Smooth muscle cell (in vitro differentiated cells): ENCODE measurements at regions not wholly inside any gene's neighbourhood (a gene's known extent, or its start where the extent isn't known, plus 50 kb on each side); places are given as distances from the start of the nearest gene placed in this dataset.

ENCODE experiments used
- DNase-seq: peaks from one replicate; lab custom pipeline; 2025; ENCODE audit not compliant: unreplicated experiment; lab: John Stamatoyannopoulos, UW
- H2AFZ ChIP-seq: fragments of 200-600 bp; sonication (generic); 2 replicates; pipeline ENCODE4 v1.6.0; 2016; ENCODE audit warnings: antibody characterized with exemption, low read depth, mild to moderate bottlenecking
- H3F3A ChIP-seq: fragments of 200-600 bp; sonication (generic); 2 replicates; pipeline ENCODE4 v1.6.0; 2017; ENCODE audit warnings: antibody characterized with exemption, low read depth
- H3K27ac ChIP-seq: fragments of 200-600 bp; sonication (generic); 2 replicates; pipeline ENCODE4 v1.5.1; 2016; ENCODE audit warnings: low read depth, mild to moderate bottlenecking
- H3K27me3 ChIP-seq: fragments of 200-600 bp; sonication (generic); 2 replicates; pipeline ENCODE4 v1.6.1; 2016; ENCODE audit warnings: low read depth, mild to moderate bottlenecking
- H3K36me3 ChIP-seq: fragments of 200-600 bp; sonication (generic); 2 replicates; pipeline ENCODE4 v1.5.1; 2016; ENCODE audit warnings: low read depth
- H3K4me1 ChIP-seq: fragments of 200-600 bp; sonication (generic); 2 replicates; pipeline ENCODE4 v1.5.1; 2016; ENCODE audit warnings: low read depth
- H3K4me2 ChIP-seq: fragments of 200-600 bp; sonication (generic); 2 replicates; pipeline ENCODE4 v1.6.0; 2016; ENCODE audit warnings: mild to moderate bottlenecking
- H3K4me3 ChIP-seq: fragments of 200-600 bp; sonication (generic); 2 replicates; pipeline ENCODE4 v1.5.1; 2016; ENCODE audit warnings: mild to moderate bottlenecking
- H3K79me2 ChIP-seq: fragments of 200-600 bp; sonication (generic); 2 replicates; pipeline ENCODE4 v1.6.0; 2016; ENCODE audit warnings: low read depth, mild to moderate bottlenecking
- H3K9ac ChIP-seq: fragments of 200-600 bp; sonication (generic); 2 replicates; pipeline ENCODE4 v1.6.0; 2016; ENCODE audit warnings: low read depth
- H3K9me3 ChIP-seq: fragments of 200-600 bp; sonication (generic); replicated peaks from 2 replicates; pipeline ENCODE4 v1.5.1; 2016; ENCODE audit warnings: low read depth
- H4K20me1 ChIP-seq: fragments of 200-600 bp; sonication (generic); 2 replicates; pipeline ENCODE4 v1.6.0; 2016; ENCODE audit warnings: low read depth
- WGBS: methylation state at CpG from one replicate; pipeline ENCODE4 v1.1.7; 2016; ENCODE audit warnings: low lambda C conversion rate; 5-methylcytosine and 5-hydroxymethylcytosine counted together
- TF ChIP-seq, protein P1 (sequence below): fragments of 200-600 bp; sonication (generic); IDR thresholded peaks from 2 replicates; pipeline ENCODE4 v1.5.1; 2017; ENCODE audit warnings: borderline replicate concordance, mild to moderate bottlenecking, antibody characterized with exemption; ENCODE audit not compliant: insufficient read depth, poor library complexity, severe bottlenecking

DNA sequence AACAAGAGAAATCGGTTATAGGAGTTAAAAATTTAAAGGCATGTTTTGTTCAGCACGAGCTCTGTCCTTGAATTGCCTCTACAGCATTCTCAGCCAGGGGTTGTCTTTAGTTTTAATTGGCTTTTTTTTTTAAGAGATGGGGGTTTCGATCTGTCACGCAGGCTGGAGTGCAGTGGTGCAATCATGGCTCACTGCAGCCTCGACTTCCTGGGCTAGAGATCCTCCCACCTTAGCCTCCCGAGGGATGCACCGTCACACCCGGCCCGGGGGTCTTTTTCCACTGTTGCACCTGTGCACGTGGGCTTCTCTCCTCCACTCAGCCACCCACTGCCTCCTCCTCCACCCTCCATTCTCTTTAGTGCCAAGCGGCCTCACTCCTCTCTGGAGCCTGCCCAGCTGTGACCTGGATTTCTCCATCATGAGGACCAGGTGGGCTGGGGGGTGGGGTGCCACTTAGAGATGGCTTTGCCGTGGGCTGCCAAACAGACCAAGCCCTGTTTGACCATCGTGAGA lies 106.8 kb upstream of the SEC14L1 start:
- Histone ChIP-seq H3K27me3 (no peaks in the 10 kb centered on the region), H3K4me3 (no peak overlapping the region), H3F3A (no peaks in the 10 kb centered on the region), H3K36me3 (no peaks in the 10 kb centered on the region), H3K9ac (no peak overlapping the region), H3K4me2 (no peak overlapping the region), H4K20me1 (no peaks in the 10 kb centered on the region), H3K79me2 (no peaks in the 10 kb centered on the region), H3K9me3 (no peaks in the 10 kb centered on the region), H3K4me1 (no peaks in the 10 kb centered on the region), H3K27ac (no peak overlapping the region), H2AFZ (no peak overlapping the region)
- WGBS = 92% methylated on average over 13 of the region's 13 CpGs
- TF ChIP-seq, protein P1, sequence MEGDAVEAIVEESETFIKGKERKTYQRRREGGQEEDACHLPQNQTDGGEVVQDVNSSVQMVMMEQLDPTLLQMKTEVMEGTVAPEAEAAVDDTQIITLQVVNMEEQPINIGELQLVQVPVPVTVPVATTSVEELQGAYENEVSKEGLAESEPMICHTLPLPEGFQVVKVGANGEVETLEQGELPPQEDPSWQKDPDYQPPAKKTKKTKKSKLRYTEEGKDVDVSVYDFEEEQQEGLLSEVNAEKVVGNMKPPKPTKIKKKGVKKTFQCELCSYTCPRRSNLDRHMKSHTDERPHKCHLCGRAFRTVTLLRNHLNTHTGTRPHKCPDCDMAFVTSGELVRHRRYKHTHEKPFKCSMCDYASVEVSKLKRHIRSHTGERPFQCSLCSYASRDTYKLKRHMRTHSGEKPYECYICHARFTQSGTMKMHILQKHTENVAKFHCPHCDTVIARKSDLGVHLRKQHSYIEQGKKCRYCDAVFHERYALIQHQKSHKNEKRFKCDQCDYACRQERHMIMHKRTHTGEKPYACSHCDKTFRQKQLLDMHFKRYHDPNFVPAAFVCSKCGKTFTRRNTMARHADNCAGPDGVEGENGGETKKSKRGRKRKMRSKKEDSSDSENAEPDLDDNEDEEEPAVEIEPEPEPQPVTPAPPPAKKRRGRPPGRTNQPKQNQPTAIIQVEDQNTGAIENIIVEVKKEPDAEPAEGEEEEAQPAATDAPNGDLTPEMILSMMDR = no peak
- no peak for DNase-seq

DNA sequence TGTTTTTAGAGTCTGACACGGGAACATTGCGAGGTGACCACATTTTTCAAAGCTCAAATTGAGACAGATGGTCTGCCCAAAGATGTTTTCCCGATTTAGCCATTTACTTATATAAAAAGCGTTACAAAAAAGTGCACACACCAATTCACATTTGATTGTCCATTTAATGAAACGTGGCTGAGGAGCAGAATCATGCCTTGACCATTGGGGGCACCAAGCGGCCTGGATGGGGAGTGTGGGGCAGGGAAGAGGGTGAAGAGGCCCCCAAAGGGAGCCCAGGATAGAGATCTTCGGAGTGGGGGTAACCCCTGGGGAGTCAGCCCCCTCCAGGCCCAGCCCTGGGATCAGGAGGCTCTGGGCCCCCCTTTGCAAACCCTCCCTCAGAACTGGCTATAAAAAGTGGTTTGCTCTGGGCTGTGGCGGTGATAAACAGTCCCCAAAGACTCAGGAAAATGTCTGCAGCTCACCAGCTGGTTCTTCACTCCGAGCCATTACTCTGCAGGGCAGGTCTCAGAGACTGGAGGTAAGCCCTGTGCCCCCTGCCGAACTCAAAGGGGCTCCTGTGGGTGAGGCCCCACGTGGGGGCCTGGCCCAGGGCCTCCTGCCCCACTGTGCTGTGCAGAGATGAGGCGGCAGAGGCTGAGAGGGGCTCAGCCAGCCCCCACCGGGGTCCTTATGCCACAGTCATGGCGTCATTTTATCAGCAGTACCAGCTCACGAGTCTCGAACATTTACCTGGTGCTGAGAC lies 105.9 kb upstream of the SEC14L1 start:
- Histone ChIP-seq H3K9ac (no peak overlapping the region), H3K4me3 (no peak overlapping the region), H2AFZ (no peak overlapping the region), H3K79me2 (no peaks in the 10 kb centered on the region), H3K4me1 (no peaks in the 10 kb centered on the region), H3K9me3 (no peaks in the 10 kb centered on the region), H3K27me3 (no peaks in the 10 kb centered on the region), H3K27ac (no peak overlapping the region), H3K4me2 (no peak overlapping the region), H3F3A (no peaks in the 10 kb centered on the region), H3K36me3 (no peaks in the 10 kb centered on the region), H4K20me1 (no peaks in the 10 kb centered on the region)
- 85% methylated on average over 16 of the region's 16 CpGs for WGBS
- no peak for DNase-seq
- TF ChIP-seq, protein P1 = no peak

DNA sequence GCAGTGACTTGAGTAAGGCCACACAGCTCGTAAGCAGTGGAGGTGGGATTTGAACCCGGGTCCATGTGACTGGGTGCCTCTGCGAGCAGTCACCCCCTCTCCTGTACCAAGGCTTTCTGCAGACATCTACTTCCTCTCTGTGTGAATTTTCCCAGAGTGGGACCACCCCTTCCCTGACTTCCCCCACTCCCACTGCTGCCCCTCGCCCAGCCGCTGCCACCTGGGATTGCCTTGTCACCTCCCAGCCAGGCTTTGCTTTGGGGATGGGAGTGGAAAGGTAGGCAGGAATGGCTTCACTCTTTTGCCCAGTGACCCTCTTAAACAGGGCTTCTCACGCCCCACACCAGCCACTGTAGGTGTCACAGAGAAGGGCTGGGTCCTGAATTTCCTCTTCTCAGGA lies 105.2 kb upstream of the SEC14L1 start:
- 96% methylated on average over 6 of the region's 6 CpGs for whole genome bisulfite sequencing

More for the DNA sequence above, 105.2 kb upstream of the SEC14L1 start:
- no peaks in the 10 kb centered on the region for H3K79me2 ChIP-seq
- no peak overlapping the region for H3K4me2 ChIP-seq
- TF ChIP-seq, protein P1 = no peak
- H3K9me3 ChIP-seq = no peaks in the 10 kb centered on the region
- no peak overlapping the region for H3K27ac ChIP-seq
- H3F3A ChIP-seq = no peaks in the 10 kb centered on the region
- H4K20me1 ChIP-seq = no peaks in the 10 kb centered on the region
- no peak overlapping the region for H3K4me3 ChIP-seq
- DNase-seq = no peak
- no peaks in the 10 kb centered on the region for H3K27me3 ChIP-seq
- H2AFZ ChIP-seq = no peak overlapping the region
- H3K36me3 ChIP-seq = no peaks in the 10 kb centered on the region
- H3K4me1 ChIP-seq = no peaks in the 10 kb centered on the region
- H3K9ac ChIP-seq = no peak overlapping the region
